Naive thymus-derived CD8-positive, alpha-beta T cell (primary cell): ENCODE measurements at regions not wholly inside any gene's neighbourhood (a gene's known extent, or its start where the extent isn't known, plus 50 kb on each side); places are given as distances from the start of the nearest gene placed in this dataset.

Source experiments
- ATAC-seq, 2 donors: fragments of 150-1000 bp; cut with Tn5 transposase in 1 of 2; sonication (Bioruptor Pico), chemical (Tn5 transposase) in 1 of 2; 1 replicate in 1 of 2; 2 replicates in 1 of 2; pipeline ENCODE4 v1.10.0; 2021; ENCODE audit warnings: mild to moderate bottlenecking in 2 of 2, moderate library complexity in 2 of 2
- POLR2A ChIA-PET: fragments of 350-600 bp; sonication (Branson Sonifier 250); formaldehyde crosslinking; loops from one replicate; lab custom pipeline; 2021; ENCODE audit warnings: antibody characterized with exemption; lab: Charles Lee
- DNase-seq, 10 donors: peaks; one replicate each; pipeline versions ENCODE4 v3.0.0 to v3.0.0-alpha.2; 2020 to 2022
- H3K27ac Mint-ChIP-seq, 10 donors: one replicate each; pipeline ENCODE4 v1.8.0; 2020 to 2022; ENCODE audit warnings: mild to moderate bottlenecking in 10 of 10, mixed read lengths in 10 of 10, moderate library complexity in 4 of 10, inconsistent platforms in 1 of 10
- H3K27me3 Mint-ChIP-seq, 5 donors: one replicate each; pipeline ENCODE4 v1.8.0; 2021 to 2022; ENCODE audit warnings: mixed read lengths in 5 of 5
- H3K36me3 Mint-ChIP-seq, 3 donors: one replicate each; pipeline ENCODE4 v1.8.0; 2020 to 2022; ENCODE audit warnings: mixed read lengths in 3 of 3, mild to moderate bottlenecking in 2 of 3, inconsistent platforms in 1 of 3
- H3K4me1 Mint-ChIP-seq, 4 donors: one replicate each; pipeline ENCODE4 v1.8.0; 2021 to 2022; ENCODE audit warnings: mixed read lengths in 4 of 4
- H3K4me3 Mint-ChIP-seq, 10 donors: one replicate each; pipeline ENCODE4 v1.8.0; 2020 to 2022; ENCODE audit warnings: mild to moderate bottlenecking in 10 of 10, mixed read lengths in 10 of 10, moderate library complexity in 6 of 10, inconsistent platforms in 1 of 10
- H3K9me3 Mint-ChIP-seq, 9 donors: one replicate each; pipeline ENCODE4 v1.8.0; 2020 to 2022; ENCODE audit warnings: mixed read lengths in 9 of 9, mild to moderate bottlenecking in 3 of 9, inconsistent platforms in 1 of 9, moderate library complexity in 1 of 9

DNA sequence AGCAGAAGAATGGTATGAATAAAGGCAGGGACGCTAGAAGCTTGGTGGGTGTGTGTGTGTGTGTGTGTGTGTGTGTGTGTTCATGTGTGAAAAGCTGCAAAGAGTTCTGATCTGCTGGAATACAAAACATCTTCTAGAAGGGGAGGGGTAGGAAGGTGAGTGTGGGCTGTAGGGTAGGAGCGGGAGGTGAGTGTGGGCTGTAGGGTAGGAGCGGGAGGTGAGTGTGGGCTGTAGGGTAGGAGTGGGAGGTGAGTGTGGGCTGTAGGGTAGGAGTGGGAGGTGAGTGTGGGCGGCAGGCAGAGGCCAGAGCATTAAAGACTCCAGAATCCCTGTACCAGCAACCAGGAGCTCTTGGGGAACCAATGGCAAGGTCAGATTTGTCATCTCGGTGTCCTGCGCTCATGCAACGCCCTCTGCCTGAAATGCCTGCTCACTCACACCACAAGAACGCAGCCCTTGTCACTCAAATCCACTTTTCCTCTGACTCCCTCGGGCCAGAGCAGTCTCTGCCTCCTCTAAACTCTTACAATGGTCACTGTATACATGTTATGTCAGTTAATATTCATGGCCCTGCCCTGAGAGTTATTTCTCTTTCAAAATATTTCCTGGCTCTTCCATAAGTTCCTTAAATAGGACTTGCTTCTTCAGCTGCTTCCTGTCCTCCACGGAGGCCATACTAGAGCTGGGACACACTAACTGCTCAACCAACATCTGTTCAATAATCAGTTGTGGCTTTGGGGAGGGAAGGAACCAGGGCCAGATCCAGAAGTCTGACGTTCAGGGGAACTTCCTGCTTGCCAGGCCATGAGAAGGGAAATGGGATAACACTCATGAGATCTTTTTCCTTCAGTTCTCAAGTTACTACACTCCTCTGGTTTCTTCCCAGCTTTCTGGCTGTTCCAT is 53.6 kb upstream of the ZNF644 start:
- no peak for DNase-seq
- H3K27ac Mint-ChIP-seq, result peak overlapping the region in 2 of 10 donors; percentile 3 to 22

GRCh38 chr1:91073299-91073698 is 51.5 kb upstream of the ZNF644 start:
- POLR2A ChIA-PET, result no interaction called here

More for the DNA sequence above, 53.6 kb upstream of the ZNF644 start:
- H3K27me3 Mint-ChIP-seq, result peaks cover 0 to 19% (median 3%) of the 10 kb centered on the region in 5 donors
- ATAC-seq, result no peak
- no peak overlapping the region for H3K4me3 Mint-ChIP-seq
- H3K9me3 Mint-ChIP-seq, result peaks cover 0 to 2% (median 0%) of the 10 kb centered on the region in 9 donors
- peaks cover 0 to 2% (median 0%) of the 10 kb centered on the region in 3 donors for H3K36me3 Mint-ChIP-seq
- peaks cover 0 to 3% (median 0%) of the 10 kb centered on the region in 4 donors for H3K4me1 Mint-ChIP-seq
- POLR2A ChIA-PET, result no interaction called here

GRCh38 chr1:91071838-91072237 is 50.0 kb upstream of the ZNF644 start:
- H3K36me3 Mint-ChIP-seq, result peaks cover 0 to 2% (median 0%) of the 10 kb centered on the region in 3 donors
- no peak overlapping the region for H3K27ac Mint-ChIP-seq
- H3K4me1 Mint-ChIP-seq, result peaks cover 0 to 2% (median 0%) of the 10 kb centered on the region in 4 donors
- ATAC-seq (no peak), DNase-seq (no peak)
- POLR2A ChIA-PET, result no interaction called here
- peaks cover 0 to 4% (median 0%) of the 10 kb centered on the region in 9 donors for H3K9me3 Mint-ChIP-seq
- H3K27me3 Mint-ChIP-seq, result peaks cover 2 to 24% (median 9%) of the 10 kb centered on the region in 5 donors
- no peak overlapping the region for H3K4me3 Mint-ChIP-seq

More at GRCh38 chr1:91073299-91073698, 51.5 kb upstream of the ZNF644 start:
- Mint-ChIP-seq H3K4me1 (peaks cover 0 to 3% (median 0%) of the 10 kb centered on the region in 4 donors), H3K36me3 (peaks cover 0 to 2% (median 0%) of the 10 kb centered on the region in 3 donors), H3K9me3 (peaks cover 0 to 4% (median 0%) of the 10 kb centered on the region in 9 donors), H3K27ac (no peak overlapping the region), H3K4me3 (no peak overlapping the region), H3K27me3 (peaks cover 2 to 28% (median 9%) of the 10 kb centered on the region in 5 donors)
- DNase-seq (no peak), ATAC-seq (no peak)
